KMS-11 (cell line): ENCODE measurements at regions not wholly inside any gene's neighbourhood (a gene's known extent, or its start where the extent isn't known, plus 50 kb on each side); places are given as distances from the start of the nearest gene placed in this dataset.

Experiments used
- H2AFZ ChIP-seq: fragments of 200-600 bp; sonication (generic); 2 replicates; pipeline ENCODE4 v1.6.1; 2016; ENCODE audit warnings: antibody characterized with exemption, mixed run types, low read depth
- H3K27ac ChIP-seq: fragments of 200-600 bp; sonication (generic); 2 replicates; pipeline ENCODE4 v1.6.1; 2016; ENCODE audit warnings: mild to moderate bottlenecking, mixed run types
- H3K27me3 ChIP-seq: fragments of 200-600 bp; sonication (generic); 2 replicates; pipeline ENCODE4 v1.6.1; 2017; ENCODE audit warnings: mild to moderate bottlenecking, low read depth, mixed run types, moderate library complexity; ENCODE audit not compliant: insufficient read depth
- H3K36me3 ChIP-seq: fragments of 200-600 bp; sonication (generic); 2 replicates; pipeline ENCODE4 v1.6.1; 2017; ENCODE audit warnings: mild to moderate bottlenecking, mixed run types; ENCODE audit not compliant: insufficient read depth
- H3K4me1 ChIP-seq: fragments of 200-600 bp; sonication (generic); 2 replicates; pipeline ENCODE4 v1.6.1; 2016; ENCODE audit warnings: mild to moderate bottlenecking, low read depth, mixed run types; ENCODE audit not compliant: poor library complexity, severe bottlenecking
- H3K4me2 ChIP-seq: fragments of 200-600 bp; sonication (generic); 2 replicates; pipeline ENCODE4 v1.7.0; 2016; ENCODE audit warnings: mild to moderate bottlenecking, mixed run types
- H3K4me3 ChIP-seq: fragments of 200-600 bp; sonication (generic); IDR thresholded peaks from 2 replicates; pipeline ENCODE4 v1.6.1; 2017; ENCODE audit warnings: low read depth, low read length, mixed read lengths; ENCODE audit not compliant: insufficient read depth
- H3K79me2 ChIP-seq: fragments of 200-600 bp; sonication (generic); 2 replicates; pipeline ENCODE4 v1.6.1; 2016; ENCODE audit warnings: low read depth, mixed run types; ENCODE audit not compliant: insufficient read depth
- H3K9ac ChIP-seq: fragments of 200-600 bp; sonication (generic); 2 replicates; pipeline ENCODE4 v1.6.1; 2016; ENCODE audit warnings: mild to moderate bottlenecking, mixed run types
- H4K20me1 ChIP-seq: fragments of 200-600 bp; sonication (generic); 2 replicates; pipeline ENCODE4 v1.6.1; 2016; ENCODE audit warnings: mild to moderate bottlenecking, mixed run types; ENCODE audit not compliant: insufficient read depth
- CTCF ChIP-seq: fragments of 200-600 bp; sonication (generic); conservative IDR thresholded peaks from 2 replicates; pipeline ENCODE4 v1.6.1; 2017; ENCODE audit warnings: low read depth, mild to moderate bottlenecking, antibody characterized with exemption, low read length, moderate library complexity, mixed read lengths

GRCh38 chr2:82599021-82599420, 1860.1 kb downstream of the SUCLG1 start:
- Histone ChIP-seq H3K4me3 (no peak overlapping the region), H3K27me3 (no peaks in the 10 kb centered on the region), H3K4me1 (no peaks in the 10 kb centered on the region), H3K36me3 (no peaks in the 10 kb centered on the region), H2AFZ (no peak overlapping the region), H3K79me2 (no peaks in the 10 kb centered on the region), H3K27ac (no peak overlapping the region), H3K4me2 (no peak overlapping the region), H3K9ac (no peak overlapping the region), H4K20me1 (no peaks in the 10 kb centered on the region)
- no peak for TF ChIP-seq CTCF

GRCh38 chr2:82596581-82596980, 1862.5 kb downstream of the SUCLG1 start:
- no peaks in the 10 kb centered on the region for H3K27me3 ChIP-seq
- H2AFZ ChIP-seq, result no peak overlapping the region
- TF ChIP-seq CTCF, result no peak
- no peaks in the 10 kb centered on the region for H4K20me1 ChIP-seq
- H3K9ac ChIP-seq, result no peak overlapping the region
- no peak overlapping the region for H3K4me2 ChIP-seq
- H3K4me1 ChIP-seq, result no peaks in the 10 kb centered on the region
- no peak overlapping the region for H3K4me3 ChIP-seq
- no peaks in the 10 kb centered on the region for H3K36me3 ChIP-seq
- no peaks in the 10 kb centered on the region for H3K79me2 ChIP-seq
- no peak overlapping the region for H3K27ac ChIP-seq

- Histone ChIP-seq H2AFZ (no peak overlapping the region), H3K79me2 (no peaks in the 10 kb centered on the region), H3K4me1 (no peaks in the 10 kb centered on the region), H4K20me1 (no peaks in the 10 kb centered on the region), H3K9ac (no peak overlapping the region), H3K4me2 (no peak overlapping the region), H3K4me3 (no peak overlapping the region), H3K36me3 (no peaks in the 10 kb centered on the region), H3K27me3 (no peaks in the 10 kb centered on the region), H3K27ac (no peak overlapping the region)
- no peak for TF ChIP-seq CTCF
Observed at GRCh38 chr2:82591718-82592117, 1867.4 kb downstream of the SUCLG1 start.

- H3K27ac ChIP-seq, result no peak overlapping the region
- no peak overlapping the region for H2AFZ ChIP-seq
- no peaks in the 10 kb centered on the region for H3K79me2 ChIP-seq
- H3K27me3 ChIP-seq, result no peaks in the 10 kb centered on the region
- no peak overlapping the region for H3K4me3 ChIP-seq
- no peaks in the 10 kb centered on the region for H3K36me3 ChIP-seq
- no peak overlapping the region for H3K9ac ChIP-seq
- H4K20me1 ChIP-seq, result no peaks in the 10 kb centered on the region
- H3K4me2 ChIP-seq, result no peak overlapping the region
- TF ChIP-seq CTCF, result no peak
- no peaks in the 10 kb centered on the region for H3K4me1 ChIP-seq
Observed at GRCh38 chr2:82576656-82577055, 1882.4 kb downstream of the SUCLG1 start.

GRCh38 chr2:82539280-82539621, 1919.8 kb downstream of the SUCLG1 start:
- H3K79me2 ChIP-seq, result no peaks in the 10 kb centered on the region
- no peaks in the 10 kb centered on the region for H4K20me1 ChIP-seq
- H3K4me3 ChIP-seq, result no peak overlapping the region
- no peaks in the 10 kb centered on the region for H3K4me1 ChIP-seq
- no peak overlapping the region for H3K9ac ChIP-seq
- no peak for TF ChIP-seq CTCF
- H2AFZ ChIP-seq, result no peak overlapping the region
- no peak overlapping the region for H3K27ac ChIP-seq
- no peaks in the 10 kb centered on the region for H3K27me3 ChIP-seq
- no peak overlapping the region for H3K4me2 ChIP-seq
- no peaks in the 10 kb centered on the region for H3K36me3 ChIP-seq
